B cell (primary cell): ENCODE measurements at regions not wholly inside any gene's neighbourhood (a gene's known extent, or its start where the extent isn't known, plus 50 kb on each side); places are given as distances from the start of the nearest gene placed in this dataset.

ENCODE experiments used
- ATAC-seq: fragments of 200-7000 bp; cut with Tn5 transposase; one replicate; pipeline ENCODE4 v1.10.0; 2021; ENCODE audit warnings: low read depth, mild to moderate bottlenecking, moderate number of reproducible peaks, moderate library complexity
- CTCF ChIA-PET: fragments of 350-600 bp; sonication (Branson Sonifier 250); formaldehyde crosslinking; loops from one replicate; lab custom pipeline; 2021; ENCODE audit warnings: antibody characterized with exemption, inconsistent platforms; lab: Charles Lee
- POLR2A ChIA-PET: fragments of 350-600 bp; sonication (Branson Sonifier 250); formaldehyde crosslinking; loops from one replicate; lab custom pipeline; 2021; ENCODE audit warnings: antibody characterized with exemption; lab: Charles Lee
- DNase-seq: peaks from one replicate; pipeline ENCODE4 v3.0.0; 2013
- H2AFZ ChIP-seq: 2 replicates; pipeline ENCODE4 v1.6.1; 2012; ENCODE audit warnings: mild to moderate bottlenecking, low read depth, low read length; ENCODE audit not compliant: insufficient read depth, poor library complexity, severe bottlenecking
- H3K27ac ChIP-seq, 2 donors: 1 replicate in 1 of 2; 2 replicates in 1 of 2; pipeline ENCODE4 v1.5.1; 2012 to 2013; ENCODE audit warnings: low read length in 2 of 2, mild to moderate bottlenecking in 2 of 2, moderate library complexity in 1 of 2
- H3K27me3 ChIP-seq, 4 experiments: fragments of 200-600 bp in 1 of 4; sonication (generic) in 1 of 4; replicated peaks in 1 of 4; 1 replicate in 2 of 4; 2 replicates in 2 of 4; pipeline versions ENCODE4 v1.6.1 to v1.7.0; 2013 to 2016; ENCODE audit warnings: low read length in 3 of 4, mild to moderate bottlenecking in 2 of 4, mixed read lengths in 1 of 4, moderate library complexity in 1 of 4; ENCODE audit not compliant: insufficient read depth in 4 of 4, control insufficient read depth in 3 of 4; ENCODE audit errors: control extremely low read depth in 1 of 4
- H3K36me3 ChIP-seq, 2 experiments: replicated peaks in 1 of 2; 1 replicate in 1 of 2; 2 replicates in 1 of 2; pipeline versions ENCODE4 v1.6.1 to v1.7.1; 2013; ENCODE audit warnings: low read length in 1 of 2; ENCODE audit not compliant: insufficient read depth in 2 of 2, control insufficient read depth in 1 of 2; ENCODE audit errors: control extremely low read depth in 1 of 2, extremely low read depth in 1 of 2
- H3K4me1 ChIP-seq, 2 donors: fragments of 200-600 bp in 1 of 2; sonication (generic) in 1 of 2; 1 replicate in 1 of 2; 2 replicates in 1 of 2; pipeline versions ENCODE4 v1.5.1 to v1.6.1; 2013 to 2017; ENCODE audit warnings: low read length in 2 of 2; ENCODE audit not compliant: control insufficient read depth in 2 of 2, insufficient read depth in 2 of 2
- H3K4me2 ChIP-seq: replicated peaks from 2 replicates; pipeline ENCODE3; 2012; ENCODE audit warnings: mild to moderate bottlenecking, low read depth, low read length; ENCODE audit not compliant: poor library complexity, severe bottlenecking
- H3K4me3 ChIP-seq, 5 experiments: fragments of 200-600 bp in 1 of 5; sonication (generic) in 1 of 5; 1 replicate in 3 of 5; 2 replicates in 2 of 5; pipeline versions ENCODE4 v1.5.1 to v1.7.0; 2011 to 2016; ENCODE audit warnings: low read length in 4 of 5, mild to moderate bottlenecking in 4 of 5, low read depth in 2 of 5, control low read depth in 1 of 5, moderate library complexity in 1 of 5; ENCODE audit not compliant: insufficient read depth in 1 of 5; ENCODE audit errors: control extremely low read depth in 1 of 5, extremely low read depth in 1 of 5
- H3K79me2 ChIP-seq: fragments of 200-600 bp; sonication (generic); one replicate; pipeline ENCODE4 v1.6.0; 2016; ENCODE audit warnings: low read length; ENCODE audit not compliant: control insufficient read depth, insufficient read depth
- H3K9ac ChIP-seq: fragments of 200-600 bp; sonication (generic); 2 replicates; pipeline ENCODE4 v1.6.1; 2017; ENCODE audit warnings: mild to moderate bottlenecking, low read length, moderate library complexity
- H3K9me3 ChIP-seq, 3 donors: one replicate each; pipeline versions ENCODE4 v1.6.1 to v1.7.1; 2013; ENCODE audit warnings: low read length in 2 of 3; ENCODE audit not compliant: control insufficient read depth in 2 of 3, insufficient read depth in 1 of 3; ENCODE audit errors: control extremely low read depth in 1 of 3
- H4K20me1 ChIP-seq: 2 replicates; pipeline ENCODE4 v1.6.0; 2012; ENCODE audit warnings: mild to moderate bottlenecking, low read length; ENCODE audit not compliant: insufficient read depth, control insufficient read depth, poor library complexity, severe bottlenecking
- H3K27ac Mint-ChIP-seq: one replicate; pipeline ENCODE4 v1.8.0; 2021; ENCODE audit warnings: mixed read lengths
- H3K27me3 Mint-ChIP-seq: one replicate; pipeline ENCODE4 v1.8.0; 2021; ENCODE audit warnings: mixed read lengths
- H3K4me1 Mint-ChIP-seq: one replicate; pipeline ENCODE4 v1.8.0; 2021; ENCODE audit warnings: mixed read lengths
- H3K4me3 Mint-ChIP-seq: one replicate; pipeline ENCODE4 v1.8.0; 2021; ENCODE audit warnings: mixed read lengths
- H3K9me3 Mint-ChIP-seq: one replicate; pipeline ENCODE4 v1.8.0; 2022; ENCODE audit warnings: mixed read lengths; ENCODE audit not compliant: insufficient read depth
- EZH2 ChIP-seq: IDR thresholded peaks from 2 replicates; pipeline ENCODE4 v1.6.1; 2012; ENCODE audit warnings: borderline replicate concordance, low read depth, mild to moderate bottlenecking, moderate library complexity, low read length; ENCODE audit not compliant: insufficient read depth, poor library complexity, severe bottlenecking
- WGBS: methylation state at CpG from one replicate; pipeline ENCODE4 v1.1.5; 2013; ENCODE audit warnings: missing lambda C conversion rate; ENCODE audit not compliant: insufficient coverage; 5-methylcytosine and 5-hydroxymethylcytosine counted together
- intact Hi-C: fragments of 100-400 bp; cut with micrococcal nuclease; formaldehyde crosslinking; loops from one replicate; pipeline ENCODE4 v1.10.0; 2022
- TF ChIP-seq, protein P1 (sequence below): fragments of 200-600 bp; IDR thresholded peaks from one replicate; pipeline ENCODE4 v1.8.0; 2022; ENCODE audit warnings: antibody characterized with exemption, mild to moderate bottlenecking

DNA sequence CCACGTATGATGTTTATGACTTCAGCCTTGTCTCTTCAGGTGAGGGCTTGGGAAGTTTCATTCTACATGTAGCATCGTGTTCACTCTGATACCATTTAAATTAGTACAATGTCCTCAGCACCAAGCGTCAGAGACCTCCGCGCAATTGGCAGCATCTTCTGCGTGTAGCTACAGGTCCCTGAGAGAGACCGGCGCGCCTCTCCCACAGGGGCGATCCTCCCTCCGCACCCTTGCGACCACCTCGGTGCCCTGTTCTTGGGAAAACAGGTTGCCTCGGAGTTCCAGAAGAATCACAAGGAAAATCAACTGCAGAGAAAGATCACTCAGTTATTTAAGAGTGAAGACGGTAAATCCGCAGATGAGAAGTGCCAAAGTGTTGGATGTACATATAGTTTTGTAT lies 206.2 kb downstream of the GATA3 start:
- H2AFZ ChIP-seq: no peak overlapping the region
- H3K4me2 ChIP-seq: no peak overlapping the region
- TF ChIP-seq, protein P1, sequence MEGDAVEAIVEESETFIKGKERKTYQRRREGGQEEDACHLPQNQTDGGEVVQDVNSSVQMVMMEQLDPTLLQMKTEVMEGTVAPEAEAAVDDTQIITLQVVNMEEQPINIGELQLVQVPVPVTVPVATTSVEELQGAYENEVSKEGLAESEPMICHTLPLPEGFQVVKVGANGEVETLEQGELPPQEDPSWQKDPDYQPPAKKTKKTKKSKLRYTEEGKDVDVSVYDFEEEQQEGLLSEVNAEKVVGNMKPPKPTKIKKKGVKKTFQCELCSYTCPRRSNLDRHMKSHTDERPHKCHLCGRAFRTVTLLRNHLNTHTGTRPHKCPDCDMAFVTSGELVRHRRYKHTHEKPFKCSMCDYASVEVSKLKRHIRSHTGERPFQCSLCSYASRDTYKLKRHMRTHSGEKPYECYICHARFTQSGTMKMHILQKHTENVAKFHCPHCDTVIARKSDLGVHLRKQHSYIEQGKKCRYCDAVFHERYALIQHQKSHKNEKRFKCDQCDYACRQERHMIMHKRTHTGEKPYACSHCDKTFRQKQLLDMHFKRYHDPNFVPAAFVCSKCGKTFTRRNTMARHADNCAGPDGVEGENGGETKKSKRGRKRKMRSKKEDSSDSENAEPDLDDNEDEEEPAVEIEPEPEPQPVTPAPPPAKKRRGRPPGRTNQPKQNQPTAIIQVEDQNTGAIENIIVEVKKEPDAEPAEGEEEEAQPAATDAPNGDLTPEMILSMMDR: no peak
- no peak for TF ChIP-seq EZH2
- peaks cover 2% of the 10 kb centered on the region for H3K9me3 Mint-ChIP-seq
- H3K79me2 ChIP-seq: no peaks in the 10 kb centered on the region
- H3K4me3 Mint-ChIP-seq: no peak overlapping the region
- no peaks in the 10 kb centered on the region for H4K20me1 ChIP-seq
- no peaks in the 10 kb centered on the region for H3K4me1 Mint-ChIP-seq
- no peak overlapping the region for H3K27ac ChIP-seq
- H3K27ac Mint-ChIP-seq: no peak overlapping the region
- WGBS: 93% methylated on average over 14 of the region's 16 CpGs
- no peak overlapping the region for H3K4me3 ChIP-seq
- H3K4me1 ChIP-seq: no peaks in the 10 kb centered on the region
- H3K9ac ChIP-seq: no peak overlapping the region
- ChIA-PET CTCF (no interaction called here), POLR2A (no interaction called here)
- H3K9me3 ChIP-seq: peaks cover 0 to 5% (median 0%) of the 10 kb centered on the region in 3 donors
- H3K27me3 ChIP-seq: no peaks in the 10 kb centered on the region
- H3K36me3 ChIP-seq: no peaks in the 10 kb centered on the region
- DNase-seq (no peak), ATAC-seq (no peak)
- intact Hi-C loops: no loop called here
- no peaks in the 10 kb centered on the region for H3K27me3 Mint-ChIP-seq

DNA sequence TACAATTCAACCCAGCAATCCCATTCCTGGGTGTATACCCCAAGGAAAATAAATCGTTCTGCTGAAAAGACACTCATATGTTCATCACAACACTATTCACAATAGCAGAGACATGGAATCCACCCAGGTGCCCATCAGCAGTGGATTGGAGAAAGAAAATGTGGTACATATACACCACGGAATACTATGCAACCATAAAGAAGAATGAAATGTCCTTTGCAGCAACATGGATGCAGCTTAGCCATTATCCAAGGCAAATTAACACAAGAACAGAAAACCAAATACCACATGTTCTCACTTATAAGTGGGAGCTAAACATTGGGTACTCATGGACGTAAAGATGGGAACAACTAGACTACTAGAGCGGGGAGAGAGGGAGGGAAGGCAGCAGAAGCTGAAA lies 207.8 kb downstream of the GATA3 start:
- no peak overlapping the region for H3K27ac ChIP-seq
- H3K4me3 Mint-ChIP-seq: no peak overlapping the region
- POLR2A ChIA-PET: no interaction called here

More for the DNA sequence above, 207.8 kb downstream of the GATA3 start:
- Histone ChIP-seq H3K4me3 (no peak overlapping the region), H3K4me2 (no peak overlapping the region), H4K20me1 (no peaks in the 10 kb centered on the region), H3K36me3 (no peaks in the 10 kb centered on the region), H3K9me3 (peaks cover 0 to 5% (median 0%) of the 10 kb centered on the region in 3 donors), H3K79me2 (no peaks in the 10 kb centered on the region), H2AFZ (no peak overlapping the region), H3K27me3 (no peaks in the 10 kb centered on the region), H3K9ac (no peak overlapping the region), H3K4me1 (no peaks in the 10 kb centered on the region)
- intact Hi-C loops: no loop called here
- WGBS: 100% methylated on average over 1 of the region's 4 CpGs
- no peaks in the 10 kb centered on the region for H3K27me3 Mint-ChIP-seq
- H3K9me3 Mint-ChIP-seq: peaks cover 2% of the 10 kb centered on the region
- H3K4me1 Mint-ChIP-seq: no peaks in the 10 kb centered on the region
- ATAC-seq (no peak), DNase-seq (no peak)
- no peak overlapping the region for H3K27ac Mint-ChIP-seq
- TF ChIP-seq EZH2: no peak
- TF ChIP-seq, protein P1: no peak
- CTCF ChIA-PET: no interaction called here
